H7 (cell line): ENCODE measurements at regions not wholly inside any gene's neighbourhood (a gene's known extent, or its start where the extent isn't known, plus 50 kb on each side); places are given as distances from the start of the nearest gene placed in this dataset.

ENCODE experiments used
- DNase-seq: peaks from one replicate; pipeline ENCODE4 v3.0.0; 2012
- H3K27me3 ChIP-seq: 2 replicates; pipeline ENCODE4 v1.6.0; 2011; ENCODE audit warnings: mild to moderate bottlenecking, low read length; ENCODE audit not compliant: control insufficient read depth, insufficient read depth
- H3K36me3 ChIP-seq: replicated peaks from 2 replicates; pipeline ENCODE4 v1.5.1; 2011; ENCODE audit warnings: low read length; ENCODE audit not compliant: control insufficient read depth, insufficient read depth
- H3K4me3 ChIP-seq: 2 replicates; pipeline ENCODE4 v1.5.1; 2011; ENCODE audit warnings: low read depth, mild to moderate bottlenecking, control low read depth, low read length, moderate library complexity; ENCODE audit not compliant: insufficient read depth

DNA sequence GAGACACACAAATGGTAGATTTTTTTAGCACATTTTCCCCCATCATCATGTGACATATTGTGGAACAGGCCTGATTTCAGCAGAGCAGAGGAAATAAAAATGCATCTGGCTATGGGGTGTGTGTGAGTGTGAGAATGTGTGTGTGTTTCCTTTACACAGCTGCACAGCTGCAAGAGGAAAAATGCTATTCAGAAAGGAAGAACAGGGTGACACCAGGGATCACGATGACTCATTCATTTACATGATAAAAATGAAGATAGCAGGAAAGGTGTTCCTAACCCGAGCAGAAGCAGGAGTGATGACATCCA, 469.5 kb upstream of the TSHZ3 start:
- no peak for DNase-seq
- no peak overlapping the region for H3K4me3 ChIP-seq
- no peaks in the 10 kb centered on the region for H3K27me3 ChIP-seq
- no peaks in the 10 kb centered on the region for H3K36me3 ChIP-seq

DNA sequence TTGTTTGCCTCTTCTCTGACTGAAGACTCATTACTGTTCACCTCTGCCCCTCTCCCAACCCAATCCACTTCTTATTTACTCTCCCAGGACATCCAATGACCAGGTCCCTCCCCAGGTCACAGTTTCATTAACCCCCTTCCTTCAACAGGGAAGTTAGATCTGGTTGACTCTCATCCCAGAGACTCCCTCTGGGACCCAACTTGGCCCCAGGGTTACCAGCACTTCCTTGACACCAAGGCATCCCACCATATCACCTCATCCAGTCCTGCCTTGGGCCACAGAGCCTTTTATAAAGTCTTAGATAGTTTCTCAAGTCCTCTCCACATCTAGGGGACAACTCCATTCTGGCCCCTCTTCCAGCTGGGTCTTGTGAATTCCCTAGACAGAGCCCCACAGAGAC, 470.6 kb upstream of the TSHZ3 start:
- Histone ChIP-seq H3K27me3 (no peaks in the 10 kb centered on the region), H3K4me3 (no peak overlapping the region), H3K36me3 (no peaks in the 10 kb centered on the region)
- no peak for DNase-seq

DNA sequence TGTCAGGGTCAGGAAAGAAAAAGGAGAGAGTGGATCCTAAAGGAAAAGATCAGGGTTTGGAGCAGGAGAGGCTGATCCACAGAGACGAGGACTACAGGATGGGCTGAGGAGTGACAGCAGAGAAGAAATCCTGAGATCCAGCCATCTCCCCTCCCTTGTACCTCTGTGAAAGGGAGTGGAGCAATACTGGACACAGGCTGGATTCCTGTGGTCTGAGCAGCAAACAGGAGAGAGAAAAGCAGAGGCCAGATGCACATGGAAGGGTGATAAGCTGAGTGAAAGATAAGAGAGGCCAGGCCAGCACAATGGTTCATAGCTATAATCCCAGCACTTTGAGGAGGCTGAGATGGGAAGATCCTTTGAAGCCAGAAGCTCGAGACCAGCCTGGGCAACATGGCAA, 472.1 kb upstream of the TSHZ3 start:
- H3K36me3 ChIP-seq, result no peaks in the 10 kb centered on the region
- no peak for DNase-seq
- H3K27me3 ChIP-seq, result no peaks in the 10 kb centered on the region
- H3K4me3 ChIP-seq, result no peak overlapping the region

DNA sequence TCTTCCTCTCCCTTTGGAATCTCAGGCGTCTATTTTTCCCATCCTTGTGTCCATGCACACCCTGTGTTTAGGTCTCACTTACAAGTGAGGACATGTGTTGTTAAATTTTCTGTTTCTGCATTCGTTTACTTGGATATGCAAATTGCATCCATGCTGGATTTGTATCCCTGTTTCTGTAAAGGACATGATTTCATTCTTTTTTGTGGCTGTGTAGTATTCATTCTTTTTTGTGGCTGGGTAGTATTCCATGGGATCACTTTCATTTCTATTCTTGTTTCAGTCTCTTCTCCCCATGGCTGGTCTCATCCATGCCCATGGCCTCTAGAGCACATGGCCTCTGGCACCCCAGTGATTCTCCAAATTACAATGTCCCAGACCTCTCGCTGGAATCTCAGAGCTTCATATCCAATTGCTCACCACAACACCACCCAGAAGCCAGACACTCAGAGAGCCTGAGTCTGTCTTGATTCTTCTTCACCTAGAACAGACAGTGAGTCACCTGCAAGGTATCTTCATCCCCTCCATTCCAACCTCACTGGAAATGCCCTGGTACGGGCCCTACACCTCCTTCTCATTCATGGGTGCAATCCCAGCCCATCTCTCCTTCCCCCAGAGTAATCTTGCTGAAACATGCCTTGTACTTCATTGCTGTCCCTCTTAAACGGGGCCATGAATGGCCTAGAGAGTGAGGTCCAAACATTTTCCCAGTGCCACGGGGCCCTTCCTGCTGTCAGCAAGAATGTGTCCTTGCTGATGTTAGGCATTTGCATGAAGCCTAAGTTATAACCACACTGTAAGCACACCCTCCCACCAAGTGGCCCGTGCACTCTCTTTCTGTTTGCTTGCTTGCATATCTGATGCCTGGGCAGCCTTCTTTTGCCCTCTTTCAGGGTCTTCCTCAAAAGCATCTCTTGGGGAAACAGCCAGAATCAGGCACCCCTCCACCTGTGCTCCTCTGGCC, 476.2 kb upstream of the TSHZ3 start:
- no peak for DNase-seq
- H3K4me3 ChIP-seq, result no peak overlapping the region
- H3K36me3 ChIP-seq, result no peaks in the 10 kb centered on the region
- no peaks in the 10 kb centered on the region for H3K27me3 ChIP-seq

DNA sequence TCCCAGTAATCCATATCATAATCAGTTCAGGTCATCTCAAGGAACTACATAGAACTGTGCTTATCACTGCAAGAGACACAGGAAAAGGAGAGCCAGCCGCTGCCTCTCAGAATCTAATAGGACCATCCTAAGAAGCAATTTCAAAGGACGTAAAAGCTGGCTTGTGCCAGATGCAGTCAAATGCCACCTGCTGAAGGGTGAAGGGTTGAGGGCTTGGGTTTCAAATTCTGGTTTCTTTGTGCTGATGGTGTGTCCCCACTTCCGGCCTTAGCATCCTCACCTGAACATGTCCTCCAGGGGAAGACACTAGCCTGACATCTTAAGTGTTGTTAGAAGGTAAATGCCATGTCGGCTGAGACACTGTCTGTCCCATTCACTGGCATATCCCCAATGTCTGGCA, 477.1 kb upstream of the TSHZ3 start:
- Histone ChIP-seq H3K36me3 (no peaks in the 10 kb centered on the region), H3K4me3 (no peak overlapping the region), H3K27me3 (no peaks in the 10 kb centered on the region)
- no peak for DNase-seq

DNA sequence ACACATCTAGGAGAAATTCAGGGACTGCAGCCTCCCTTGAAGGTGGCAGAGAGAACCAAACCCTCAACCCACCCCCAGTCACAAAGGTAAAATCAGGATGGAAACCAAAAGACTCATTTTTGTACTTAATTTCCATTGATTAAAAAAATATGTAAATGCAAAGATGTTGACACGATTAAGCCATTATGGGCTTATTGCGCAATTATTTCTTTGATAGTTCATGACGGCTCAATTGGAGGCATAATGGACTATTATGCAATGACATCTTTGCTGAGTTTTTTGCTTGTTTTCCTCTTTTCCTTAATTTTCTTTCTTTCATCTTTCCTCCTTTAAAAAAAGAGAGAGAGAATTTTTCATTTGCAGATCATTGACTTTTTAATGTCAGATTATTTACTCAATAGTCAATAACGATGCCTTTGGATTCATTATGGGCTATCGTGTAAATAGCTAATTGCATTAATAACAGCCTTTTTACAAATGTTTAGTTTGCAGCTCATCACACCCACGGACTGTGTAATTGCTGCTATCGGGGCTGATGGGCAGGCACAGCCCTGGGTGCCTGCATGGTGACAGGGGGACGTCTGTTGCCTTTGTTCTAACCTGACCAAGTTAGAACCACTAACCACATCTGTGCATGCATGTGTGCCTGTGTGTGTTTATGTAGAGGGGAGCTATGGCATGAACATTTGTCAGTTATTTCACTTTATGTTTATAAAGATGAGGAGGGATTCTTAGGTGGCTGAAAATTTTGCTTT, 482.4 kb upstream of the TSHZ3 start:
- no peak overlapping the region for H3K4me3 ChIP-seq

DNA sequence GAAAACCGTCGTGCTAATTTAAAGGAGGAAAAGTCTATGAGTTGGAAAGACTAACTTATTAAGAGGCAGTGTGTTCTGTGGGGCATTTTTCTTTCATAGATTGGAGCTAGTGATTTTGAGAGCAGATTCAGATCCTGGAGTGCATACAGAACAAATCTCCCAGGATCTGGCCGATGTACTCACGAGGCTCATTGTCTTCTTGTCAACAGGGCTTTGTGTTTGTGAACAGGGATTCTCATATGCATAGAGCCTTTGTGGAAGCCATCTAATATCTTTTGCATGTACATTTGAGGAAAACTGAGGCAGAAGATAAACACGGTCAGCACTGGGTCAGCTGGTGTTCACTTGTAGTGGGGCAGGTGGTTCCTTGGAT, 482.9 kb upstream of the TSHZ3 start:
- DNase-seq, result no peak
- Histone ChIP-seq H3K4me3 (no peak overlapping the region), H3K36me3 (no peaks in the 10 kb centered on the region), H3K27me3 (no peaks in the 10 kb centered on the region)

More for the DNA sequence above, 482.4 kb upstream of the TSHZ3 start:
- Histone ChIP-seq H3K36me3 (no peaks in the 10 kb centered on the region), H3K27me3 (no peaks in the 10 kb centered on the region)
- DNase-seq, result no peak

DNA sequence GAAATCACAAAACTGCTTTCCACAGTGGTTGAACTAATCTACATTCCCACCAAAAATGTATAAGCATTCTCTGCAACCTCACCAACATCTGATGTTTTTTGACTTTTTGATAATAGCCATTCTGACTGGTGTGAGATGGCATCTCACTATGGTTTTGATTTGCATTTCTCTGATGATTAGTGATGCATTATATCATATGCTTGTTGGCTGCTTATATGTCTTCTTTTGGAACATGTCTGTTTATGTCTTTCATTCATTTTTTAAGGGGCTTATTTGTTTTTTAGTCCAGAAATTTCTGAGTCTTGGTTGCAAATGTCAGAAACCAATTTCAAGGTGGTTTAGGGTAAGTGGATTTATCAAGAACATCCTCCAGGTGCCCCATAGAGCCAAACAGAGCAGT, 484.8 kb upstream of the TSHZ3 start:
- no peak for DNase-seq
- Histone ChIP-seq H3K27me3 (no peaks in the 10 kb centered on the region), H3K4me3 (no peak overlapping the region), H3K36me3 (no peaks in the 10 kb centered on the region)

DNA sequence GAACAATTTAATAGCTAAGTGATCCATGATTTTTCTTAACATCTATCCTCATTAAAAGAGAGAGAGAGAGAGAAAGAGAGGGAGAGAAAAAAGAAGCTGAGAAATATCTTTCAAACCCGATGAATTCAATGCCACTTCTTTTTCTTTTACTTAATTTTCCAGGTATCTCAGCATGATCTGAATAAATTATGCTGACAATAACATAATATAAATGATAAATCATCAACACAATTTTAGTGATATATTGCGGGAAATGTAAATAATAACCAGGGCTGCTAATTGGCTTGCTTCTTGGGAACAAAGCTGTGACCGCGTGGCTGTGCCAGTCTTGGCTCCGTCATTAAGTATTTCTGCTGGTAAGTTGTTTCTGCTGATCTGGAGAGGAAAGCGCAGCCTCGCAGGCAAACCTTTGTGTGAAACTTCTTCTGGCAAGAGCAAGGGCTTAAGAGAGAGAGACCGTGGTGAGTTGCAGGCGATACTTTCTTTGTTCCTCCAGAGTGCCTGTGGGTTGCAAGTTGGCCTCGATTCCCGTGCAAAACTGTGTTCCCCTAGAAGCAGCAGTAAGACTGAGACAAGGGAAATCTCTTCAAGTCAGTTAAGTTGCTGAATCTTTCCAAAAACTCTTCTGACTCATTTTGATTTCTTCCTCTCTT, 489.1 kb upstream of the TSHZ3 start:
- DNase-seq, result no peak
- no peaks in the 10 kb centered on the region for H3K36me3 ChIP-seq

DNA sequence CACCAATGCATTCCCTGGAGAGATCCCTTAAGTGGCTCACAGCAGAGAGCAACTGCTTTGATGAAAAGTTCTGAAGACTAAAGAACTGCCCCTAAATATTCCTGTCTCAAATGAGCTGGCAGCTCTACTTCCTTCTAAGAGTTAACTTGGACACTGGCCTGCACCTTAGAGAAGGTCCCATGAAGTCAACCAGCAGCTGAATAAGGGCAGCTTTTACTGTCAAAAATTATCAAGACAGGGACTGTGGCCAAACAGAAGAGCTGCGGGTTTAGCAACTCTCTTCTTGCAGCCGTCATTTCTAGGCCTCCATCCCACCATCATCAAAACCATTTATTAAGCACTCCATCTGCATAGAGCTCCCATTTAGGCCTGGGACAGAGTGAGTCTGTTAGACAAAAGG, 491.1 kb upstream of the TSHZ3 start:
- DNase-seq, result no peak
- no peaks in the 10 kb centered on the region for H3K36me3 ChIP-seq
- H3K27me3 ChIP-seq, result no peaks in the 10 kb centered on the region
- H3K4me3 ChIP-seq, result no peak overlapping the region

More for the DNA sequence above, 489.1 kb upstream of the TSHZ3 start:
- Histone ChIP-seq H3K27me3 (no peaks in the 10 kb centered on the region), H3K4me3 (no peak overlapping the region)

DNA sequence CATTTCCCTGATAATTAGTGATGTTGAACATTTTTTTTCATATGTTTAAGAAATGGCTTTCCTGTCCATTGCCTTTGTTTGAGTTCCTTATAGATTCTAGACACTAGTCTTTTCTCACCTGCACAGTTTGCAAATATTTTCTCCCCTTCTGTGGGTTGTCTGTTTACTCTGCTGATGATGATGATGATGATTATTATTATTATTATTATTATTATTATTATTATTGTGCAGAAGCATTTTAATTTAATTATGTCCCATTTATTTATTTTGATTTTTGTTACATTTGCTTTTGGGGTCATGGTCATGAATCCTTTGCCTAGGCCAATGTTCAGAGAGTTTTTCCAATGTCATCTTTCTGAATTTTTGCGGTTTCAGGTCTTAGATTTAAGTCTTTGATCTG, 492.5 kb upstream of the TSHZ3 start:
- no peak for DNase-seq
- Histone ChIP-seq H3K27me3 (no peaks in the 10 kb centered on the region), H3K4me3 (no peak overlapping the region), H3K36me3 (no peaks in the 10 kb centered on the region)

DNA sequence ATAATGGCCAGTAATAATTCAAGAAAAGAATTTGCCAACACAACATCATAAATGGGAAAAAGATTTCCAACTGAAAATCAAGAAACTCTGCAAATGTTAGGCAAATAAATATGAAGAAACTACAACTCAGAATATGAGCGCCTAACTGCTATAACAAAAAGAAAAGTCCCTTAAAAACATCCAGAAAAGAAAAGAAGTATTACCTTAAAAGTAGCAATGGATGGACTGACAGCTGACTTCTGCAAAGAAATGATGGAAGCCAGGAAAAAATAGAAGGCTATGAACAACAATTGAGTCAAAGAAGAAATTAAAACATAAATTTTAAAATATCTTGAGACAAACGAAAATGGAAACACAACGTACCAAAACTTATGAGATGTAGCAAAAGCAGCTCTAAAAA, 482.3 kb upstream of the ZNF507 start:
- H3K27me3 ChIP-seq, result no peaks in the 10 kb centered on the region
- H3K4me3 ChIP-seq, result no peak overlapping the region
- no peaks in the 10 kb centered on the region for H3K36me3 ChIP-seq
- no peak for DNase-seq

DNA sequence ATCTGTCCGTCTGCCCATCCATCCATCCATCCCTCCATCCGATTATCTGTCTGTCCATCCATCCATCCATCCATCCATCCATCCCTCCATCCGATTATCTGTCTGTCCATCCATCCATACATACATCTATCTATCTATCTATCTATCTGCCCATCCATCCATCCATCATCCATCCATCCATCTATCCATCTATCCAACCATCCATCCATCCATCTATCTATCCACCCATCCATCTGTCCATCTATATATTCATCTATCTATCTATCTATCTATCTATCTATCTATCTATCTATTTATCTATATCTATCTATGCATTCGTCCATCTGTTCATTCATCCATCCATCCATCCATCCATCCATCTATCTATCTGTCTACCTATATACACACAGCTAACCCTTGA, 471.1 kb upstream of the ZNF507 start:
- no peaks in the 10 kb centered on the region for H3K27me3 ChIP-seq
- no peak overlapping the region for H3K4me3 ChIP-seq
- no peak for DNase-seq
- H3K36me3 ChIP-seq, result no peaks in the 10 kb centered on the region

DNA sequence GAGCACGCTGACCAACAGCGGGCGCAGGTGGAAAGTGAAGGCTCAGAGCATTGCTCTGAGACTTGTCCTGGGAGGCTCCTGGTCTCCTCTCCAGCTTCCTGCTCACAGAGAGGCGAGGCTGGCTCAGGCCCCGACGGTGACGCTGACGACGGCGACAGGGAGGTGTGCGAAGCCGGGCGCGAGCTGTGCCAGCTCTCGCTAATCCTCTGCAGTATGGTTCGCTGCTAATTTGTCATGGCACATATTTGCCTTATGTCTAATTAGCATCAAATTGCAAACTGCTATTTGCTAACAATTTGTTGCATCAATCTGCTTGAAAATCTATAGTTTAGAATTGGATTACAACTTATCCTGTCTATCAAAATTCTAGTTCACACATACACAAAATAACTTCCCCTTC, 469.8 kb upstream of the ZNF507 start:
- no peak for DNase-seq
- no peak overlapping the region for H3K4me3 ChIP-seq
- H3K36me3 ChIP-seq, result no peaks in the 10 kb centered on the region
- H3K27me3 ChIP-seq, result no peaks in the 10 kb centered on the region

DNA sequence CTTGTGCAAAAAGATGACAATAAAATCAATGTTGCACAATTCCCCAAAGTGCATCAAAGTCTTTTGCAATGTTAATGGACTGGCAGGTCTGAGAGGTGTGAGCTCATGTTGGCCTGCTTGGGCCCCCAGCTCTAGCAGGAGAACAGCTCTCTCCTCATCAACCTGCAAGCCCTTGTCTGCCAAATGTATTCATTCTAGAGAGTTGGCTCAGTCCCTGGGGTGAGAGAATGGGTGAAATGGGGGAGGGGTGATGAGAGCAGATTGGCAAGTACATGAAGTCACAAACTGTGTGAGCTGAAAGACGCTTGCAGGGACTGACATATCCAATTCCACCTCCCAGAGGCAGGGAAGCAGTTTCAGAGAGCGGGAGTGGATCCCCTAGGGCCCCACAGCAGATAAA, 465.1 kb upstream of the ZNF507 start:
- no peaks in the 10 kb centered on the region; the same call in 1 of the 2 replicates for H3K27me3 ChIP-seq
- H3K4me3 ChIP-seq, result no peak overlapping the region
- no peaks in the 10 kb centered on the region for H3K36me3 ChIP-seq
- no peak for DNase-seq
